H1 (cell line): ENCODE measurements at regions not wholly inside any gene's neighbourhood (a gene's known extent, or its start where the extent isn't known, plus 50 kb on each side); places are given as distances from the start of the nearest gene placed in this dataset.

Experiments used
- CTCF ChIA-PET: fragments of 300-600 bp; sonication (Branson Sonifier 250); formaldehyde crosslinking; loops from one replicate; lab custom pipeline; 2021; ENCODE audit not compliant: partially characterized antibody; lab: Charles Lee
- POLR2A ChIA-PET: fragments of 300-600 bp; sonication (Branson Sonifier 250); formaldehyde crosslinking; loops from one replicate; lab custom pipeline; 2021; ENCODE audit warnings: inconsistent platforms; ENCODE audit not compliant: partially characterized antibody; lab: Charles Lee
- DNase-seq, 2 experiments: peaks; one replicate each; pipeline versions ENCODE4 v3.0.0 to v3.0.0-alpha.2; 2010 to 2022; ENCODE audit warnings: low spot score in 2 of 2, low read depth in 1 of 2, mixed read lengths in 1 of 2
- FAIRE-seq: peaks from 2 replicates; lab custom pipeline; 2011; peaks lifted over from hg19 to GRCh38; lab: Jason Lieb, UNC
- H2AFZ ChIP-seq: 2 replicates; pipeline ENCODE4 v1.8.1; 2012; ENCODE audit warnings: low read length, inconsistent platforms
- H2AK5ac ChIP-seq: 2 replicates; pipeline ENCODE4 v1.6.1; 2013; ENCODE audit warnings: low read depth, low read length
- H2BK120ac ChIP-seq: replicated peaks from 2 replicates; pipeline ENCODE3; 2013; ENCODE audit warnings: low read depth, low read length, inconsistent platforms
- H2BK12ac ChIP-seq: 2 replicates; pipeline ENCODE4 v1.6.1; 2013; ENCODE audit warnings: low read depth, low read length
- H2BK15ac ChIP-seq: 2 replicates; pipeline ENCODE4 v1.6.1; 2013; ENCODE audit warnings: low read length
- H2BK20ac ChIP-seq: 2 replicates; pipeline ENCODE4 v1.6.1; 2013; ENCODE audit warnings: low read length
- H2BK5ac ChIP-seq: 2 replicates; pipeline ENCODE4 v1.6.1; 2013; ENCODE audit warnings: low read depth, low read length
- H3K14ac ChIP-seq: 2 replicates; pipeline ENCODE4 v1.6.1; 2013; ENCODE audit warnings: inconsistent platforms; ENCODE audit not compliant: insufficient read length
- H3K18ac ChIP-seq: 2 replicates; pipeline ENCODE4 v1.6.1; 2013; ENCODE audit warnings: low read length; ENCODE audit errors: extremely low read depth
- H3K23ac ChIP-seq: 2 replicates; pipeline ENCODE4 v1.6.1; 2013; ENCODE audit warnings: inconsistent platforms; ENCODE audit not compliant: insufficient read length
- H3K23me2 ChIP-seq: 2 replicates; pipeline ENCODE4 v1.6.1; 2013; ENCODE audit warnings: low read depth, low read length
- H3K27ac ChIP-seq: 2 replicates; pipeline ENCODE4 v1.6.1; 2011; ENCODE audit warnings: low read depth, low read length, inconsistent platforms
- H3K27me3 ChIP-seq, 4 experiments: replicated peaks in 1 of 4; 1 replicate in 1 of 4; 2 replicates in 3 of 4; pipeline versions ENCODE4 v1.6.1 to v1.8.1; 2011 to 2013; ENCODE audit warnings: low read length in 3 of 4, mild to moderate bottlenecking in 3 of 4, inconsistent platforms in 2 of 4, mixed read lengths in 2 of 4, moderate library complexity in 1 of 4; ENCODE audit not compliant: control insufficient read depth in 3 of 4, insufficient read depth in 3 of 4; ENCODE audit errors: extremely low read depth in 1 of 4
- H3K36me3 ChIP-seq, 4 experiments: 2 replicates each; pipeline versions ENCODE4 v1.6.1 to v1.8.1; 2011 to 2013; ENCODE audit warnings: mild to moderate bottlenecking in 4 of 4, low read length in 3 of 4, moderate library complexity in 2 of 4, control low read depth in 1 of 4, inconsistent platforms in 1 of 4; ENCODE audit not compliant: insufficient read depth in 4 of 4, control insufficient read depth in 2 of 4
- H3K4ac ChIP-seq: replicated peaks from 2 replicates; pipeline ENCODE3; 2013; ENCODE audit warnings: low read length, low read depth, mixed read lengths, inconsistent platforms; ENCODE audit not compliant: insufficient read length
- H3K4me1 ChIP-seq, 4 experiments: replicated peaks in 1 of 4; 1 replicate in 1 of 4; 2 replicates in 3 of 4; pipeline versions ENCODE4 v1.6.1 to v1.8.1; 2011 to 2013; ENCODE audit warnings: low read length in 3 of 4, inconsistent platforms in 2 of 4, mixed read lengths in 1 of 4; ENCODE audit not compliant: insufficient read depth in 4 of 4, control insufficient read depth in 3 of 4
- H3K4me2 ChIP-seq, 2 experiments: 2 replicates each; pipeline versions ENCODE4 v1.6.1 to v1.8.1; 2011 to 2013; ENCODE audit warnings: low read depth in 2 of 2, low read length in 2 of 2, control low read depth in 1 of 2, inconsistent platforms in 1 of 2, mild to moderate bottlenecking in 1 of 2; ENCODE audit not compliant: insufficient read depth in 1 of 2
- H3K4me3 ChIP-seq, 4 experiments: fragments of 200-600, 300-600 bp in 1 of 4; sonication (generic), shearing (Covaris generic), sonication (Bioruptor Twin) in 1 of 4; 2 replicates each; pipeline versions ENCODE4 v1.5.1 to v1.8.1; 2011 to 2016; ENCODE audit warnings: low read length in 4 of 4, low read depth in 3 of 4, control low read depth in 2 of 4, inconsistent platforms in 2 of 4, mild to moderate bottlenecking in 2 of 4, mixed read lengths in 1 of 4, moderate library complexity in 1 of 4; ENCODE audit not compliant: insufficient read depth in 2 of 4; ENCODE audit errors: extremely low read depth in 1 of 4
- H3K56ac ChIP-seq: replicated peaks from 2 replicates; pipeline ENCODE3; 2013; ENCODE audit warnings: low read depth, mild to moderate bottlenecking, mixed read lengths, low read length, inconsistent platforms; ENCODE audit not compliant: insufficient read length
- H3K79me1 ChIP-seq: 2 replicates; pipeline ENCODE4 v1.6.1; 2013; ENCODE audit warnings: low read depth, low read length, control low read depth
- H3K79me2 ChIP-seq, 2 experiments: 2 replicates each; pipeline versions ENCODE4 v1.6.1 to v1.8.1; 2012 to 2013; ENCODE audit warnings: low read length in 2 of 2, mild to moderate bottlenecking in 2 of 2, inconsistent platforms in 1 of 2; ENCODE audit not compliant: insufficient read depth in 2 of 2, control insufficient read depth in 1 of 2
- H3K9ac ChIP-seq, 4 experiments: replicated peaks in 1 of 4; 1 replicate in 1 of 4; 2 replicates in 3 of 4; pipeline versions ENCODE4 v1.6.1 to v1.8.1; 2011 to 2013; ENCODE audit warnings: low read depth in 3 of 4, low read length in 3 of 4, control low read depth in 2 of 4, mild to moderate bottlenecking in 2 of 4, moderate library complexity in 2 of 4, inconsistent platforms in 1 of 4; ENCODE audit errors: extremely low read depth in 1 of 4
- H3K9me3 ChIP-seq, 2 experiments: 2 replicates each; pipeline versions ENCODE4 v1.6.1 to v1.8.1; 2012 to 2013; ENCODE audit warnings: mild to moderate bottlenecking in 2 of 2, moderate library complexity in 2 of 2, control low read depth in 1 of 2, inconsistent platforms in 1 of 2, low read depth in 1 of 2, low read length in 1 of 2, mixed read lengths in 1 of 2; ENCODE audit not compliant: insufficient read depth in 2 of 2
- H4K20me1 ChIP-seq, 2 experiments: replicated peaks in 1 of 2; 2 replicates each; pipeline versions ENCODE3 to v1.8.1; 2011 to 2013; ENCODE audit warnings: inconsistent platforms in 2 of 2, low read length in 2 of 2, mild to moderate bottlenecking in 1 of 2; ENCODE audit not compliant: insufficient read depth in 2 of 2, control insufficient read depth in 1 of 2
- H4K5ac ChIP-seq: 2 replicates; pipeline ENCODE4 v1.6.1; 2013; ENCODE audit warnings: low read length, low read depth, mixed read lengths, inconsistent platforms; ENCODE audit not compliant: insufficient read length
- H4K8ac ChIP-seq: 2 replicates; pipeline ENCODE4 v1.8.0; 2013; ENCODE audit warnings: mild to moderate bottlenecking, moderate library complexity, low read length, inconsistent platforms; ENCODE audit not compliant: insufficient read depth; ENCODE audit errors: extremely low read depth
- H4K91ac ChIP-seq: replicated peaks from 2 replicates; pipeline ENCODE3; 2013; ENCODE audit warnings: low read length, mixed read lengths, inconsistent platforms; ENCODE audit not compliant: insufficient read length
- RXRA ChIP-seq: IDR thresholded peaks from 2 replicates; pipeline ENCODE4 v1.6.1; 2011; ENCODE audit warnings: low read depth, mild to moderate bottlenecking, low read length, moderate library complexity; ENCODE audit not compliant: insufficient read depth
- WGBS, 2 experiments: shearing (Covaris generic) in 1 of 2; methylation state at CpG; one replicate each; pipeline versions ENCODE4 v1.1.6 to v1.1.7; 2013 to 2015; ENCODE audit warnings: low lambda C conversion rate in 2 of 2, mixed read lengths in 2 of 2, inconsistent platforms in 1 of 2, low coverage in 1 of 2, missing lambda C conversion rate in 1 of 2; ENCODE audit not compliant: insufficient replicate concordance in 2 of 2, insufficient coverage in 1 of 2, insufficient read length in 1 of 2; ENCODE audit errors: extremely low coverage in 1 of 2, missing lambda C conversion rate in 1 of 2; 5-methylcytosine and 5-hydroxymethylcytosine counted together

- H4K8ac ChIP-seq: no peak overlapping the region
- H3K79me2 ChIP-seq: no peaks in the 10 kb centered on the region
- no peak overlapping the region for H3K27ac ChIP-seq
- WGBS, 2 experiments: 90% methylated on average over 10 of the region's 10 CpGs; no CpG with 5 or more reads in 1 of the 2 experiments
- no peak overlapping the region for H2BK120ac ChIP-seq
- DNase-seq: no peak
- no peak overlapping the region for H3K18ac ChIP-seq
- no peak overlapping the region for H3K14ac ChIP-seq
- H3K36me3 ChIP-seq: no peaks in the 10 kb centered on the region
- H3K79me1 ChIP-seq: no peaks in the 10 kb centered on the region
- FAIRE-seq: no peak
- POLR2A ChIA-PET: interaction anchor here (1.5 kb wide), 1 partner anchor 18 kb away, joined by 3 read pairs; no protein-coding TSS in a partner anchor
- no peaks in the 10 kb centered on the region for H4K20me1 ChIP-seq
- H2BK20ac ChIP-seq: no peak overlapping the region
- H2BK15ac ChIP-seq: no peak overlapping the region
- no peak overlapping the region for H4K5ac ChIP-seq
- no peak overlapping the region for H4K91ac ChIP-seq
- no peaks in the 10 kb centered on the region for H3K23me2 ChIP-seq
- H2BK12ac ChIP-seq: no peak overlapping the region
- H2BK5ac ChIP-seq: no peak overlapping the region
- H3K27me3 ChIP-seq: no peaks in the 10 kb centered on the region
- H2AK5ac ChIP-seq: no peak overlapping the region
- no peak overlapping the region for H3K23ac ChIP-seq
- peaks cover 1 to 5% of the 10 kb centered on the region in 2 experiments; a peak in 1 of 4 replicates for H3K9me3 ChIP-seq
- H3K4me2 ChIP-seq: no peak overlapping the region
- no peaks in the 10 kb centered on the region for H3K4me1 ChIP-seq
- no peak for TF ChIP-seq RXRA
- no peak overlapping the region for H3K56ac ChIP-seq
- CTCF ChIA-PET: interaction anchor here (0.6 to 3.2 kb wide), 9 partner anchors 37 to 623 kb away, joined by 3 to 12 read pairs (median 3); no protein-coding TSS in a partner anchor
- H3K4me3 ChIP-seq: no peak overlapping the region
- no peak overlapping the region for H2AFZ ChIP-seq
- no peak overlapping the region for H3K4ac ChIP-seq
- no peak overlapping the region for H3K9ac ChIP-seq
Measured at GRCh38 chr2:42863320-42863719, 70.9 kb upstream of the HAAO start.
